Mammary epithelial cell (primary cell): ENCODE measurements at regions not wholly inside any gene's neighbourhood (a gene's known extent, or its start where the extent isn't known, plus 50 kb on each side); places are given as distances from the start of the nearest gene placed in this dataset.

Source experiments
- EZH2 ChIP-seq: IDR thresholded peaks from 2 replicates; pipeline ENCODE4 v1.6.1; 2012; ENCODE audit warnings: low read length, inconsistent platforms, borderline replicate concordance
- TF ChIP-seq, protein P1 (sequence below), 2 donors: IDR thresholded peaks in 1 of 2; conservative IDR thresholded peaks in 1 of 2; 2 replicates each; pipeline ENCODE4 v1.5.1; 2011 to 2012; ENCODE audit warnings: inconsistent platforms in 2 of 2, low read length in 2 of 2, mild to moderate bottlenecking in 2 of 2, control low read depth in 1 of 2, low read depth in 1 of 2; ENCODE audit not compliant: insufficient read depth in 1 of 2; ENCODE audit errors: extremely low read depth in 1 of 2

DNA sequence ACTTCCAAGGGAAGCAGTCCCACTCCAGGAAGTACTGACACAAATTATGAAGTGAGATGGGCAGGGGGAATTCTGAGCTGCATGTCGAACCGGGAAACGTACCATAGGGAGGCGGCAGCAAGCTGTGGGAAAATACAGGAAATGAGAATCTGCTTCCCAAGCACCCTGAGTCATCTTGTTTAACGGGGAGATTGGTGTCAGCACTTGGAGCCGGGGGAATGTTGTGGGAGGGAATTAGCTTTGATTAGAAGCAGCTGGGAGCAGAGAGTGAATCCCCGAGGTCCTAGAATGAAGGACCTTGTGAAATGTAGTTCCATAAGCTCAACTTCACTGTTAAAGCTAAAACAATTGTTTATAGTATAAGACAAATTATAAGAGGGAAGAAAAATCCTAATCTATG, 141.4 kb upstream of the PRKCQ start:
- TF ChIP-seq, protein P1, sequence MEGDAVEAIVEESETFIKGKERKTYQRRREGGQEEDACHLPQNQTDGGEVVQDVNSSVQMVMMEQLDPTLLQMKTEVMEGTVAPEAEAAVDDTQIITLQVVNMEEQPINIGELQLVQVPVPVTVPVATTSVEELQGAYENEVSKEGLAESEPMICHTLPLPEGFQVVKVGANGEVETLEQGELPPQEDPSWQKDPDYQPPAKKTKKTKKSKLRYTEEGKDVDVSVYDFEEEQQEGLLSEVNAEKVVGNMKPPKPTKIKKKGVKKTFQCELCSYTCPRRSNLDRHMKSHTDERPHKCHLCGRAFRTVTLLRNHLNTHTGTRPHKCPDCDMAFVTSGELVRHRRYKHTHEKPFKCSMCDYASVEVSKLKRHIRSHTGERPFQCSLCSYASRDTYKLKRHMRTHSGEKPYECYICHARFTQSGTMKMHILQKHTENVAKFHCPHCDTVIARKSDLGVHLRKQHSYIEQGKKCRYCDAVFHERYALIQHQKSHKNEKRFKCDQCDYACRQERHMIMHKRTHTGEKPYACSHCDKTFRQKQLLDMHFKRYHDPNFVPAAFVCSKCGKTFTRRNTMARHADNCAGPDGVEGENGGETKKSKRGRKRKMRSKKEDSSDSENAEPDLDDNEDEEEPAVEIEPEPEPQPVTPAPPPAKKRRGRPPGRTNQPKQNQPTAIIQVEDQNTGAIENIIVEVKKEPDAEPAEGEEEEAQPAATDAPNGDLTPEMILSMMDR (conservative IDR thresholded peaks at IDR 0.05 in 1 of 2, IDR thresholded peaks at IDR 0.05 in 1 of 2; ENCODE audit: extremely low read depth in 1 of 2, insufficient read depth in 1 of 2, low read depth in 1 of 2, low read length in 2 of 2), result peak; percentile 39 to 66
- no peak for TF ChIP-seq EZH2
